ENCODE measurements at regions not wholly inside any gene's neighbourhood (a gene's known extent, or its start where the extent isn't known, plus 50 kb on each side); places are given as distances from the start of the nearest gene placed in this dataset.
"Not testable (repeated sequence)": the region's sequence is repeated elsewhere in the genome, so short reads cannot be mapped to it uniquely, and the experiment has no call there.

DNA sequence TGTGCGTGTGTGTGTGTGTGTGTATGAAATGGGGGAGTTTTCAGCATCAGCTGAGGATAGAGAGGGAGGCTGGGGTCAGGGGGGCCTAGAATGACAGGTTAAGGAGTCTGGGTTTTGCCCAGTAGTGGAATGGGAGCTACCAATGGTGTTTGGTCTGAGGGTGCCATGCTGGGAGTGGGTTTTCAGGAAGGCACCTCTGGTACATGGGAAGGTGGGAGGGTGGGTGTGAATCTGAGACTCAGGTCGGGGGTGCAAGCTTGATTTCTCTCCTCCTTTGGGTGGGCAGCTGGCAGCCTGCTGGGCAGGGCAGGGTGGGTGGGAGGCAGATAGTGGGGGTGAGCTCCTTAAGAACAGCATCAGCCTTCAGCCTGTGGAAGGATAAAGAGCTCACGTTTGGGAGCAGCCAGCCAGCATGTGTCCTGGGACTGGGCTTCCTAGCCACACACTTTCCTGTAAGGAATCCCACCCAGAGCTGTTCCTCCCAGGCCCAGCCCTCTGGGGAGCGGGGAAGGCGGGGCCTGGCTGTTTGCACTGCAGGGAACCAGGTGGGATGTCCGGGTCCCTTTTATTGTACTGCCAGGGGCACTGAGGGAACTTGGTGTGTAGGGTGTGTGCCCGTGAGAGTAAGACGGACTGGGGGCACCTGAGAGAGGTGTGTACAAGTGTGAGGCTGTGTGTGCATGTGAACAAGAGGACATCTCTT is 152.8 kb downstream of the FOXD2 start:
- H3K27ac ChIP-seq: no peak overlapping the region
- H3K4me3 ChIP-seq: no peak overlapping the region

DNA sequence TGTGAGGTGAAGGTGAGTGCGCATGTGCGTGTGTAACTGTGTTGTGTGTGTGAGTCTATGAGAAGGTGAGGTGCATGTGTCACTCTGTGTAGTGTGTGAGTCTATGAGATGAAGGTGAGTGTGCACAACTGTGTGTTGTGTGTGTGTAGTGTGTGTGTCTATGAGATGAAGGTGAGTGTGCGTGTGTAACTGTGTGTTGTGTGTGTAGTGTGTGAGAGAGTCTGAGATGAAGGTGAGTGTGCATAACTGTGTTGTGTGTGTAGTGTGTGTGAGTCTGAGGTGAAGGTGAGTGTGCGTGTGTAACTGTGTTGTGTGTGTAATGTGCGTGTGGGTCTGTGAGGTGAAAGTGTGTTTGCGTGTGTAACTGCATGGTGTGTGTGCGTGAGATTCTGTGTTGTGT is 154.0 kb downstream of the FOXD2 start:
- H3K27ac ChIP-seq: no peak overlapping the region
- no peak overlapping the region for H3K4me3 ChIP-seq

DNA sequence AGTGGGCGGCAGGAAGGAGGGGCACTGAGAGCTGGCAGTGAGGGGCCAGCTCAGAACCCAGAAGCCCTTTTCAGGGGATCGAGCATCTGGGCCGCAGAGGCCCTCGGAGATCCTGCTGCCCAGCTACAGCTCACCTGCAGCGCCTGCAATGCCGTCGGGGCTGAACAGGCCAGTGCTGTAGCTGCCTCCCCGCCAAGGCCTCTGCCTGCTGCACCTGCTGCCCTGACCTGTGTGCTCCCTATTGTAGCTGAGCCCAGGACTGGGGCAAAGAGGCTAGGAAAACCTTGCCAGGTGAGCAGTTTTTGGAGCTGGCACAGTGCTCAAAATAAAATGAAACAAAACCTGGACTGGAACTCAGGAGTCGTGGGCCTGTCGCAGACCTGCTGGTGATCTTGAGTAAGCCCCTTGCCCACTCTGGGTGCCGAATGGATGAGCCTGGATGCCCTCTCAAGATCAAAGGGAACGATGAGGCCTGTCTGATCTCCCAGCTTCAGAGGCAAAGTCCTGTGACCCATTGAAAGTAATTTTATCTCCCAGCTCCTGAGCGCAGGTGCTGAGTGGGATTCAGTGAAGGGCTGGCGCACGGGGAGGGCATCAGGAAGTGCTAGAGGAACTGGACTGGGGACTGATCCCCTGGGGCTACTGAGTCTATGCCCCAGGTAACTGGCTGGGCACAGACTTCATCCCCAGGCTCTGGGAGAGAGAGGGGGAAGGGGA is 154.6 kb downstream of the FOXD2 start:
- Histone ChIP-seq H3K27ac (no peak overlapping the region), H3K4me3 (no peak overlapping the region)

DNA sequence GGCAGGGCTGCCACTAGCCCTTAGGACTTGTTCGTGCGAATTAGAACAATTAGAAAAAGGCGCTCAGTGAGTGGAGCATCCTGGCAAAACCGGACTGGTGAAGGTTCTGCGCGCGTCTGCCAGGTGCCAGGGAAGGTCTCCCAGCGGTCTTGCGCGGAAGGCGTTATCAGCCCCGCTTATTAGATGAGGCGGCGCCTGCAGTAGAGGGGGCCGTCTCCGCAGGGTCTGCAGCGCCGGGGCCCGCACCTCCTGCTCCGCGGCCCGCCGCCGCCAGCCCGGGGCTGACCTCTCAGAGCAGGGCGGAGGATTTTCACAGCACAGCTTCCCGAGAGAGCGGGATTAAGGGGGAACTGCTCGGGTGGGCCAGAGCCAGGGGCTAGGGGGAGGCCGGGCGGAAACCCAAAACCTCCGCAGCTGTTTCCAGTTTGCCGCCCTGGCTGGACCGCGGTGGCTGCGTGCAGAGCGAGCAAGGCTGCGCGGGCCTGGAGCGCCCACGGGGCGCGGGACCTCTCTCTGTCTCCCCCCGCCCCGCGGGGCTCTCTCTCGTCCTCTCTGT is 155.2 kb downstream of the FOXD2 start:
- Histone ChIP-seq H3K4me3 (peak overlapping the region in 1 of 7 experiments; percentile 19), H3K27ac (no peak overlapping the region)

DNA sequence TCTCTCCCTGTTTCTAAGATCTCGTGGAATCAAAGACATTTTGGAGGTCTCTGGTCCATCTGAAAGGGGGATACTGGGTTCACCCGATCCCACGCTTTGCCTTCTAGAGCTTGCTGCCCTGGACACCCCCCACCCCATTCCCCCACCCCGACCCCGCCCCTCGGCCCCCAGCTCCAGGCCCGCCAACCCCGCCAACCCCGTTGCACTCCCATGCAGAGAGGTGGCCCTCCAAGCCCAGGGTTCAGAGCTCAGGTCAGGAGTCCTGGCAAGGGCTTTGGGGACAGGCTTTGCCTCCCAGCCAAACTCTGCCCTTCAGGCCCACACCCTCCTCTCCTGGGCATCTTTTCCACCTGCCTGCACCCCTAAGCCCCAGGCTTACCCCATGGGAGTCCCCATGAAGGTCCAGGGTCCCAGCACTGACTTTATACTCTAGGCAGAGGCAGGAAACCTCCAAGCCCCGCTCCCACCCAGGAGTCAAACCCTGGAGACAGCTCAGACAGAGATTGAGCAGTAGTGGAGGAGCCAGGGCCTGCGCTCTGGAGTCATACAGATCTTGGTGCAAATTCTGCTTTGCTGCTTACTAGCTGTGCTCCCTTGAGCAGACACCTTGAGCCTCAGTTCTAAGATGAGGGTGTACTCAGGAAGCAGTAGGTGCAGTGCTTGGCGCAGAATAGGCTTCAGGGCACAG is 155.9 kb downstream of the FOXD2 start:
- Histone ChIP-seq H3K27ac (no peak overlapping the region), H3K4me3 (no peak overlapping the region)

DNA sequence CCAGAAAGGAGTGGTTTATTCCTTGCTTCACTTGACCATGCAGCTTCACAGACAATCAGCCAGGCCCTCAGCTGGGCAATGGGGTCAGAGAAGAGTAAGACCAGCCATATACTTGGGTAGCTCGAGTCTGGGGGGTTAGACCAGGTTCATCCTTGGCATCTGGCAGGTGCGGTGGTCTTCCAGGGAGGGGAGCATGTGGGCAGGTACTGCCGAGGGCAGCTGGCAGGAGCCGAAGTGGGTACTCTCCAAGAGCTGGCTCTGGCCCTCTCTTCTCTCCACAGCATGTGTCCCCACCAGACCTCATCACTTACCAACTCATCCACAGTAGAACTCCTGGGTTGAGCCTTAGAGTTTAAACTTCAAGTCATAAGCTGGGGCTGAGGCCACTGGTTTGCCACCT is 156.8 kb downstream of the FOXD2 start:
- H3K27ac ChIP-seq: no peak overlapping the region
- no peak overlapping the region for H3K4me3 ChIP-seq

DNA sequence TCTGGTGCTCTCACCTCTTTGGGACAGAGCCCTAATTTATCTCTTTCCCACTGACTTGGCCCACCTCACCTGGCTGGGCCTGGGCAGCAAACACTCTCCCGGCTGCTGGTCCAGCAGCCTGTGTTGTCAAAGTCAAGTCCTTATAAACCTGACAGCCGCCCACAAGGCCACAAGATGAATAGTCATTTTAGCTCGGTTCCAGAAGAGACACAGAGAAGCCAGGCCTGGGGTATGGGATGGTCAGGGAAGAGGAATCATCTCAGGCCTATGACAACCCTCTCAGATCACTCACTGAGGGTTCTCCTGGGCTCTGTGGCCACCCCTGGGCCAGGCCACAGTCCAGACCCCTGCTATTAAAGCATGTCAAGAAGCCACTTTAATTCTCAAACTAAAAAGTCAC is 158.5 kb downstream of the FOXD2 start:
- Histone ChIP-seq H3K27ac (no peak overlapping the region), H3K4me3 (no peak overlapping the region)

DNA sequence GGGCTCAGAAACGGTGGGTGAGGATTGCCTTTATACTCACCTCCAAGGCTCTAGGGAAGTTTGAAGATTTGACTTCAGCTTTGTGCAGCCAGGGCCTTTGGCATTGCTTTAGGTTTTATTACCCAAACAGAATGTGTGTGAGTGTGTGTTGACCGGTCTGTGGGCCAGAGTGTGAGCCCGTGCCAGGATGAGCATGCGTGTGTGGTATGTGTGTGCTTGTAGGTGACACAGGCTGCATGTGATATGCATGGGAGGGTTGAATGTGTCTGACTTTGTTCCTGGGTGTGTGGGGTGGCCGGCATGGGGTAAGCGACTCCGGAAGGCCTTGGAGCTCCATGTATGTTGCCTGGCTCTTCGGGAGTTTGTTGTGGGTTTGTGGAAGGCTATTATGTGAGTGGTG is 160.5 kb downstream of the FOXD2 start:
- H3K27ac ChIP-seq: no peak overlapping the region

DNA sequence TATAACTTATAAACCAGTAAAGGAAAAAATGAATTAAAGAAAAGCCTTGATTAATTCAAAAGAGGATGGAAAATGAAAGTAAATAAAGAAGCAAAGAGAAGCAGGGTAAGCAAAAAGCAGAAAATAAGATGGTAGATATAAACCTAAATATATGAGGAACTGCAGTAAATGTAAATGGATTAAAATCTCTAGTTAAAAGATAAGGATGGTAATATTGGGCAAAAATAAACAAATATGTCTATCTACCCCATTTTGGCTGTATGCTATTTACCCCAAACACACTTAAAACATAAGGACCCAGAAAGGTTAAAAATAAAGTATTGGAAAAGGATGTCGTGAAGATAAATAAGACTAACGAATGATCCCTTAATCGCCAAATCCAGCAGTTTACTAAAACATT is 161.9 kb downstream of the FOXD2 start:
- H3K4me3 ChIP-seq: no peak overlapping the region
- H3K27ac ChIP-seq: no peak overlapping the region

More for the DNA sequence above, 160.5 kb downstream of the FOXD2 start:
- H3K4me3 ChIP-seq: no peak overlapping the region

DNA sequence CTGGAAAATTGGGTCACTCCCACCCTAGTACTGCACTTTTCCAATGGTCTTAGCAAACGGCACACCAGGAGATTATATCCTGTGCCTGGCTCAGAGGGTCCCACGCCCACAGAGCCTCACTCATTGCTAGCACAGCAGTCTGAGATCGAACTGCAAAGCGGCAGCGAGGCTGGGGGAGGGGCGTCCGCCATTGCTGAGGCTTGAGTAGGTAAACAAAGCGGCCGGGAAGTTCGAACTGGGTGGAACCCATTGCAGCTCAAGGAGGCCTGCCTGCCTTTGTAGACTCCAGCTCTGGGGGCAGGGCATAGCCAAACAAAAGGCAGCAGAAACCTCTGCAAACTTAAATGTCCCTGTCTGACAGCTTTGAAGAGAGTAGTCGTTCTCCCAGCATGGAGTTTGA is 164.6 kb downstream of the FOXD2 start:
- H3K27ac ChIP-seq, H3K4me3 ChIP-seq: not testable (repeated sequence)

DNA sequence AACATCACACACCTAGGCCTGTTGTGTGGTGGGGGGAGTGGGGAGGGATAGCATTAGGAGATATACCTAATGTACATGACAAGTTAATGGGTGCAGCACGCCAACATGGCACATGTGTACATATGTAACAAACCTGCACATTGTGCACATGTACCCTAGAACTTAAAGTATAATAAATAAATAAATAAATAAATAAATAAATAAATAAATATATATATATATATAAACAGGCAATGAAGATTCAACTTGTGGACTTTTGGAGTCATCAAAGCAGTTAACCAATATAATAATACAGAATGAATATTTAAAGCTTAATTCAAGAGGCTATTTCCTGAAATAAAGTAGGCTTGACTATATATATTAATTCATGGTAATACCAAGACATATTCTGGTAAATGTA is 167.0 kb downstream of the FOXD2 start:
- H3K4me3 ChIP-seq, H3K27ac ChIP-seq: not testable (repeated sequence)

DNA sequence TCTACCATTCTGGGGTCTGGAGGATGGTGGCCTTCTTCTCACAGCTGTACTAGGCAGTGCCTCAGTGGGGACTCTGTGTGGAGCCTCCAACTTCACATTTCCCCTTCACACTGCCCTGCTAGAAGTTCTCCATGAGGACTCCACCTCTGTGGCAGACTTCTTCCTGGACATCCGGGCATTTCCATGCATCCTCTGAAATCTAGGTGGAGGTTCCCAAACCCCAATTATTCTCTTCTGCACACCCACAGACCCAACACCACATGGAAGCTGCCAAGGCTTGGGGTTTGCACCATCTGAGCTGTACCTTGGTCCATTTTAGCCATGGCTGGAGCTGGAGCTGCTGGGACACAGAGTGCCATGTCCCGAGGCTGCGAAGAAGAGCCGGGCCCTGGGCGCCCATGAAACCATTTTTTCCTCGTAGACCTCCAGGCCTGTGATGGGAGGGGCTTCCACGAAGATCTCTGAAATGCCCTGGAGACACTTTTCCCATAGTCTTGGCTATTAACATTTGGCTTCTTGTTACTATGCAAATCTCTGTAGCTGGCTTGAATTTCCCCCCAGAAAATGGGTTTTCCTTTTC is 170.5 kb downstream of the FOXD2 start:
- Histone ChIP-seq H3K27ac (no peak overlapping the region), H3K4me3 (no peak overlapping the region)

DNA sequence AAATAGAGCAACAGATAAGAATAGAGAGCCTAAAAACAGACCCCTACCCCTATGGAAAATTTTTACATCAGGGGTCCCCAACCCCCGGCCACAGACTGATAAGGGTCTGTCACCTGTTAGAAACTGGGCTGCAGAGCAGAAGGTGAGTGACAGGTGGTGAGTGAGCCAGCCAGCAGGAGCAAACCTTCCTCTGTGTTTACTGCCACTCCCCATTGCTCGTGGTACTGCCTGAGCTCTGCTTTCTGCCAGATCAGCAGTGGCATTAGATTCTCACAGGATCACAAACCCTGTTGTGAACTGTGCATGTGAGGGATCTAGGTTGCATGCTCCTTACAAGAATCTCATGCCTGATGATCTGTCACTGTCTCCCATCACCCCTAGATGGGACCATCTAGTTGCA is 174.1 kb downstream of the FOXD2 start:
- Histone ChIP-seq H3K4me3 (no peak overlapping the region), H3K27ac (no peak overlapping the region)

DNA sequence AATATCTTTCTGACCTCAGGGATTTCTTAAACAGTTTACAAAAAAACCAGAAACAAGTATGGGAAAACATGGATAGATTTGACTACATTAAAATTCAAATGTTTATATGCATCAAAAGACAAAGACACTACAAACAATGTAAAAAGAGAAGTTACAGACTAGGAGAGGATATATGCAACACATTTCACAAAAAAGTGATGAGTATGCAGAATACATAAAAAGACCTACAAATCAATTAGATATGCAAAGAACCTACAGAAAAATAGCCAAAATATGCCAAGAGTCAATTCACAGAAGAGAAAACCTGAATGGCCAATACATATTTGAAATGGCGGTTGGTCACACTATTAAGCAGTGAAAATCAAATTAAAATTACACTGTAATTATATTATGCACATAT is 175.0 kb downstream of the FOXD2 start:
- H3K27ac ChIP-seq: no peak overlapping the region
- H3K4me3 ChIP-seq: no peak overlapping the region

DNA sequence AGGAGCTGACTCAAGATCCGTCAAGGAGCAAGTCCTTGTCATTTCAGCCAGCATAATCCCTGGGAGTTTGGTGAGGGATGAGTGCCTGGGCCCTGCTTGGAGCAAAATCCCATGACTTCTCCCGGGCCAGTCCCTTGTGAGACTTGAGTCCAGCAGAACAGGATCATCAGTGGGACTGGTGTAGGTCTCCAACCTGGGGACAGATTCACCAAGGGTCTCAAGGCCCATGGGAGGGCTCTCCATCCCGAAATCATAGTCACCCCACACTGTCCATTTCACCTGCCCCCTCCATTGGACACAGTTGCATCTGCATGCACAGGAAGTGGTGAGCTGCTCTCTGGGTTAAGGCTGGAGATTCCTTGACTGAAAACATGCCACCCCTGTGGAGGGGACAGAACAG is 178.2 kb downstream of the FOXD2 start:
- Histone ChIP-seq H3K27ac (no peak overlapping the region), H3K4me3 (no peak overlapping the region)

DNA sequence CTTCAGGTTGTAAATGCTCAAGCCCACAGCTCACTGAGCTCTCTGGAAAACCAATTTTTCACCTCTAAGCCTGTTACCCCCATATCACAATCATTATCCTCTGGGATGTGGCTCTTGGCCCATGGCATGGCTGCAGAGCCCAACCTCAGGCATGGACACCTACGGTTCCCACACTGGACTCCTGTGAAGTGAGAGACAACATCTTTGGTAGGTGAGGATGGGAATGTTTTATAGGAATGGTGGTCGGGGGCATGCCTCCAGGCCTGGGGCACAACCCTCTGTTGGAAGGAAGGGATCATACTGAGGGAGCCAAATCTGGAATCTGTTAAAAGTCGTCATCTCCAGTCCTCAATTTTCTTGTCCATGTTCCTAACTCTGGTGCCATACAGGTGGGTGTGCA is 179.1 kb downstream of the FOXD2 start:
- H3K27ac ChIP-seq: no peak overlapping the region
- H3K4me3 ChIP-seq: no peak overlapping the region

DNA sequence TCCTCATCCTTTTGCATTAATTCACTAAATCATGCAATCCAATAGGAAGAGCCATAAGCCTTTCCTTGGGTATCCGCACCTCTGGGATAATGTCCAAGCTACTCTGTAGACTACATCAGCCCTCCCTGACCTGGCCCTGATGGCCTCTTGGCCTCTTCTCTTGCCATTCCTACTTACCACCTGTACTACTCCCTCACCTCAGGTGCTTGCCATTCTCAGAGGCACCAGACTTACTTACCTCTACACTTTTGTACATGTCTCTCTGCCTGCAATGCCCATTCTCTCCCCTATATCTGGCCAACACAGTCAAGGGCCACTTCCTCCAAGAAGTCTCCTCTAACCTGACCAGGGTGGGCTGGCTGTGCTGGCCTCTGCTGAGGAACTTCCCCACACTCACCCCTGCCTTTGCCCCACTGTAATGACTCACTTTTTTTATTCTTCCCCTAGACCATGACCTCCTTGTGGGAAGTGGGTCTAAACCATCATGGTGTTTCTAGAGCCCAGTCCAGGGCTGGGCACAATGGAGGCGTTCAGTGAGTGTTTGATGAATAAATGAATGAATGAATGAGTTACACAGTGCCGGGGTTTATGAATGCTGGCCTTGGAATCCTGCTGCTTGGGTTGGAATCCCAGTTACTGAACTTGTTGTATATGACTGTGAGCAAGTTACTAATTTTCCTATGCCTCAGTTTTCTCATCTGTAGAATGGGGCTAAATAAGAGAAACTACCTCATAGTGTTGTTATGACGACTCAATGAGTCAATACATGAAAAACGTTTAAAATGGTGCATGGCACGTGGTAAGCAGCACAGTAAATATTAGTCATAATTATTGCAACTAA is 179.8 kb downstream of the FOXD2 start:
- H3K27ac ChIP-seq: no peak overlapping the region
- H3K4me3 ChIP-seq: no peak overlapping the region

DNA sequence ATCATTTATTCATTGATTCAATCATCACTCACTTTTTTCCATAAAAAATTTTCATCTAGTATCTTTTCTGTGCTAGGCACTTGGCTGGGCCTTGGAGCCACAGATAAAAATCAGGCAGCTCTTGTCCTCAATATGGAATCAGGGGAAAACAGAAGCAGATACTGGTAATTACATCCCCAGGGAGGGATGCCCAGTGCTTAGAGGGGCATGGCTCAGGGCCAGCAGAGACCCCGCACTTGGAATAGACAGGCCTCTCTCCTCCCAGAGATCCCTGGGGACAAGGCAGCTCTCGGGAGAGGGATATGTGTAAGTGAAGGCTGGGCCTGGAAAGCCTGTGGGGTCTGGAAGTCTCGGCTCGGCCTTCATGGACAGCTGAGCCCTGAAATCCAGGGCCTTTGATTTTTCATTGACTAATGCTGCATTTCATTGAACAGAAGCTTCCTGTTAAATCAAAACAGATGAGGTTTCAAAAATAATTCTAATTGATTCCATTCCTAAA is 180.4 kb downstream of the FOXD2 start:
- no peak overlapping the region for H3K27ac ChIP-seq
- no peak overlapping the region for H3K4me3 ChIP-seq

DNA sequence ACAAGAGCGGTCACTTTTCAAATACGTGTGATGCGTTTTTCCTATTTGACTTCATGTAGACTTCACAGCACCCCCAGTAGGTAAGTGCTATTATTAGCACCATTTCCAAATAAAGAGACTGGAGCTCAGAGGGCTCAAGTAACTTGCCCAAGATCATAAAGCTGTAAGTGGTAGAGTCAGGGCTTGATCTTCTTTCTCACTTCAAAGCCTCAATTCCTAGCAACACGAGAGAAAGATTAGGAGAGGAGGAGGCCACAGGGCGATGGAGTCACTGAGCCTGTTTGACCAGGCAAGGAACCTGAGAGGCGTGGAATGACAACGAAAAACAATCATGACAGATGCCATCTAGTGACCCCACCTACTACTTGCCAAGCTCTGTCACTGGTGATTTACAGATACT is 181.0 kb downstream of the FOXD2 start:
- no peak overlapping the region for H3K4me3 ChIP-seq
- no peak overlapping the region for H3K27ac ChIP-seq

Measured in skin epidermis (tissue), 12 donors.